Epithelial cell of proximal tubule (primary cell): ENCODE measurements at regions not wholly inside any gene's neighbourhood (a gene's known extent, or its start where the extent isn't known, plus 50 kb on each side); places are given as distances from the start of the nearest gene placed in this dataset.

Experiments used
- DNase-seq: peaks from one replicate; pipeline ENCODE4 v3.0.0-alpha.2; 2011; ENCODE audit warnings: low read depth
- H3K4me3 ChIP-seq: 2 replicates; pipeline ENCODE4 v1.5.1; 2011; ENCODE audit warnings: low read depth, mild to moderate bottlenecking, low read length
- CTCF ChIP-seq: conservative IDR thresholded peaks from 2 replicates; pipeline ENCODE4 v1.5.1; 2012; ENCODE audit warnings: low read depth, mild to moderate bottlenecking, low read length

DNA sequence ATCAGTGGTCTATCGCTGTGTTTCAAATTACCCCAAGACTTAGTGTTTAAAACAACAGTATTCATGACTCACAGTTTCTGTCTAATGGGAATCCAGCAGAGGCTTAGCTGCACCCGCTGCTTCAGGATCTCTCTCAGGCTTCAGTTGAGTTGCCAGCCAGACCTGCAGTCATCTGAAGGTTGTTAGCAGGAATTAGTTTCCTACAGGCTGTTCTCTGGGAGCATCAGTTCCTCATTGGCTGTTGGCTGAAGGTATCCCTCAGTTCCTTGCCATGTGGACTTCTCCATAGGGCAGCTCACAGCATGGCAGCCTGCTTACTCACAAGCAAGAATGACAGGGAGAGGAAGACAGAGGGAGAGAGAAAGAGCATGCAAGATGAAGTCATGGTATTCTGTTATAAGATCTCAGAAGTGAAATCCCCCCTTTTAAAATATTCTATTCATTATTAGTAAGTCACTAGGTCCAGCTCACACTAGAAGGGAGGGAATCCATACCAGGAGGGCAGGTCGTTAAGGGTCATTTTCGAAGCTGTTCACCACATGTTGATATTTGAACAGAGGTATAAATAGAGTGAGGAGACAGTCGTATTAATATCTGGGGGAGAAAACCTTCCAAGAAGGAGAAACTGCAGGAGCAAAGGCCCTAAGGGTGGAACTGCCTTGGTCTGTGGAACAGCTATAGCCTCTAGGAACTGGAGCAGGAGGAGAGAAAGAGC lies 473.9 kb upstream of the PPP2R3A start:
- no peak for DNase-seq
- TF ChIP-seq CTCF = no peak

DNA sequence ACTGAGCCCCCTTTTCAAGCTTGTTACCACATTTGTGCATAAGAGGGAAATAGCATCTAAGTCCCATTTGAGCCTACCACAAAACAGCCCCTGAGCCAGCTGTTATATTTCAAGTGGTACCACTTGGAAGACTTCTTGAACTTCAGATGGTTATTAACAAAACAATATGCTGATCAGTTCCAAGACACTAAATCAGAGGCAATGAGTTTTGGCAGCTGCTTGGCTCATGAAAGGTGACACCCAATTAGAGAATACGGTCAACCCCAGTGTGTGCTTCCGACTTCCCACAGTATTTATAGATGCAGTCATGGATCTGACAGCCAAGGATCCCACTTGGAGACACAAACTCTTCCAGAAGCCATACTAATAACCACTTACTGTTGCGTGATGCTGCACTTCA lies 469.6 kb upstream of the PPP2R3A start:
- no peak overlapping the region for H3K4me3 ChIP-seq
- DNase-seq = no peak
- TF ChIP-seq CTCF = no peak

More for the DNA sequence above, 473.9 kb upstream of the PPP2R3A start:
- no peak overlapping the region for H3K4me3 ChIP-seq

DNA sequence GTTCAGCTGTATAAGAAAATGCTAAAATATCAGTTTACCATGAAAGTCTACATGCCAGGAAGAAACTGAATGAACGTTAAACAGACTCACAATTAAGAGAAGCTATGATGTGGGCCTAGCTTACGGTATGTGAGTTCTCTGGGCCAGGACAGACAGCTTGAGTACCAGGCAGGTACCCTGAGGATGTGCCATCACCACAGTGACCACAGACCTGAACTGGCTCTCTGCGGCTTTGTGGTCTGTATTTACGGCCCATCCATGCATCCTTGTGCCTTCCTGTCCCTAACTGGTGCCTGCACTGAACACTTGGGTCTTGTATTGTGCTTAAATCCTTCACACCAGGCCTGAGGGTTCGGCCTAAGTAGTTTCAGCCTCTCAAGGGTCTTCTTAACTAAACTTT lies 467.5 kb upstream of the PPP2R3A start:
- H3K4me3 ChIP-seq = no peak overlapping the region
- no peak for DNase-seq
- no peak for TF ChIP-seq CTCF

- no peak for DNase-seq
- no peak for TF ChIP-seq CTCF
- no peak overlapping the region for H3K4me3 ChIP-seq
These were observed 466.1 kb upstream of the PPP2R3A start for GRCh38 chr3:135499426-135499825.

GRCh38 chr3:135500034-135500433 lies 465.5 kb upstream of the PPP2R3A start:
- H3K4me3 ChIP-seq = no peak overlapping the region
- TF ChIP-seq CTCF = no peak
- no peak for DNase-seq

DNA sequence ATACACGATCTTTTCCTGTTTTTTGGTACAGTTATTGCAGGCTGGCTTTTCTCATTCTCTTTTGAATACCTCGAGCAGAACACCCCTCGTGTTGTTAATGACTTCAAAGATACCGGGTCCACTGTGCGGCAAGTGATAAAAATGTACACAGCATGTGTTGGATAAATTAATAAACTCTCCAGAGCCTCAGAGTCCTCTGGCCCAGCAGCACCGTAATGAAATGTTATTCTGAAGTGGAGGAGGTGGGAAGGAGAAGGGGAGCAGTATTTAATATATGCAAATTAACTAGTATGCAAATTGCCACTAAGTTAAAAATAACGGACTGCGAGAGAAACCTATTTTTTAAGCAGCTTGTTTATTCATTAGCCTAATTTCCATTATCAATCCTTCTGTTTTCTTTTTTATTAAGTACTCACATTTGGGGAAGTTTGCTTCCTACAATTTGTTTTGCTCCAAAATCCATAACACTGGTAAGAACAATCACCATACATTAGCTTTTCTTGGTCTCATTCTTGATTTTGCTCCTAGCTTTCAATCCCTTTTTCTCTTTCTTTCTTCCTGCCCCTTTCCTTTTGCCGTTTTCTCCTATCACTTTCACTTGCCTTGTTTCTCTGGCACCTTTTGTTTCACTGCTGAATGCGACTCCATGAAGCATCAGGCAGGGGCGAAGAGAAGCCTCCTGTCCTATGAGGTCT lies 462.3 kb upstream of the PPP2R3A start:
- DNase-seq = no peak
- no peak for TF ChIP-seq CTCF
- H3K4me3 ChIP-seq = no peak overlapping the region
